HCT116 (cell line): ENCODE measurements at regions not wholly inside any gene's neighbourhood (a gene's known extent, or its start where the extent isn't known, plus 50 kb on each side); places are given as distances from the start of the nearest gene placed in this dataset.

Experiments
- ATAC-seq: fragments of 200-7000 bp; cut with Tn5 transposase; 2 replicates; pipeline ENCODE4 v1.9.1; 2020; ENCODE audit warnings: mild to moderate bottlenecking, moderate library complexity
- BruUV-seq: library from RNA; stranded (reverse); fragments of 400-500 nt; replicated peaks from 2 replicates; lab custom pipeline; 2021; lab: Mats Ljungman, UMichigan
- CTCF ChIA-PET: fragments of 300-600 bp; sonication (Branson Sonifier 250); formaldehyde crosslinking; loops from one replicate; lab custom pipeline; 2021; ENCODE audit warnings: antibody characterized with exemption; lab: Charles Lee
- POLR2A ChIA-PET: fragments of 300-600, 350-600 bp; sonication (Branson Sonifier 250); formaldehyde crosslinking; loops from one replicate; lab custom pipeline; 2021; ENCODE audit warnings: antibody characterized with exemption; lab: Charles Lee
- RAD21 ChIA-PET, 2 experiments: fragments of 300-600 bp; sonication (Branson Sonifier 250); formaldehyde crosslinking; loops; one replicate each; lab custom pipeline; 2023; ENCODE audit warnings: low total read pairs in 2 of 2; ENCODE audit not compliant: uncharacterized antibody in 2 of 2, unreplicated experiment in 2 of 2, low non-redundant PET in 1 of 2; lab: Charles Lee
- DNase-seq: peaks from one replicate; pipeline ENCODE4 v3.0.0-alpha.2; 2010; ENCODE audit warnings: low read depth, low spot score
- H2AFZ ChIP-seq: fragments of 200-600 bp; shearing (Covaris generic), sonication (generic); 2 replicates; pipeline ENCODE4 v1.6.1; 2017; ENCODE audit warnings: low read depth, mixed run types, mixed read lengths, antibody characterized with exemption, low read length; ENCODE audit not compliant: poor library complexity, severe bottlenecking
- H3K27ac ChIP-seq: 2 replicates; pipeline ENCODE4 v1.5.1; 2012; ENCODE audit warnings: low read depth, low read length
- H3K27me3 ChIP-seq: fragments of 200-600 bp; sonication (generic); 2 replicates; pipeline ENCODE4 v1.6.1; 2016; ENCODE audit warnings: mixed run types, low read length, mixed read lengths; ENCODE audit not compliant: insufficient read depth
- H3K36me3 ChIP-seq, 2 experiments: fragments of 200-500 bp in 1 of 2; fragments of 200-600 bp in 1 of 2; sonication (Bioruptor generic) in 1 of 2; sonication (generic) in 1 of 2; 2 replicates each; pipeline versions ENCODE4 v1.5.1 to v1.6.1; 2014 to 2016; ENCODE audit warnings: low read length in 2 of 2, inconsistent platforms in 1 of 2, mixed read lengths in 1 of 2, mixed run types in 1 of 2; ENCODE audit not compliant: insufficient read depth in 2 of 2, control insufficient read depth in 1 of 2
- H3K4me1 ChIP-seq, 2 experiments: fragments of 200-600 bp in 1 of 2; sonication (generic) in 1 of 2; 2 replicates each; pipeline versions ENCODE4 v1.5.1 to v1.6.1; 2012 to 2017; ENCODE audit warnings: low read length in 2 of 2, inconsistent platforms in 1 of 2, mild to moderate bottlenecking in 1 of 2, mixed read lengths in 1 of 2, mixed run types in 1 of 2, moderate library complexity in 1 of 2; ENCODE audit not compliant: insufficient read depth in 2 of 2, control insufficient read depth in 1 of 2
- H3K4me2 ChIP-seq: fragments of 200-600 bp; sonication (generic); 2 replicates; pipeline ENCODE4 v1.6.1; 2017; ENCODE audit warnings: mixed run types, low read length, mixed read lengths
- H3K4me3 ChIP-seq, 2 experiments: fragments of 200-600 bp in 1 of 2; sonication (generic) in 1 of 2; replicated peaks in 1 of 2; 2 replicates each; pipeline ENCODE4 v1.5.1; 2011 to 2016; ENCODE audit warnings: low read length in 2 of 2, control low read depth in 1 of 2, low read depth in 1 of 2, mild to moderate bottlenecking in 1 of 2, mixed read lengths in 1 of 2, mixed run types in 1 of 2
- H3K79me2 ChIP-seq: fragments of 200-600 bp; sonication (generic); 2 replicates; pipeline ENCODE4 v1.6.1; 2017; ENCODE audit warnings: mild to moderate bottlenecking, mixed run types, low read length, moderate library complexity, mixed read lengths; ENCODE audit not compliant: insufficient read depth
- H3K9ac ChIP-seq: fragments of 200-600 bp; sonication (generic); 2 replicates; pipeline ENCODE4 v1.6.1; 2016; ENCODE audit warnings: low read length, mixed read lengths
- H3K9me2 ChIP-seq: fragments of 200-600 bp; sonication (generic), shearing (Covaris generic); 2 replicates; pipeline ENCODE4 v1.6.1; 2017; ENCODE audit warnings: mixed run types, mild to moderate bottlenecking, moderate library complexity; ENCODE audit not compliant: insufficient read depth
- H3K9me3 ChIP-seq, 2 experiments: fragments of 200-500 bp in 1 of 2; fragments of 200-600 bp in 1 of 2; sonication (Bioruptor generic) in 1 of 2; sonication (generic) in 1 of 2; 2 replicates each; pipeline ENCODE4 v1.6.1; 2014 to 2017; ENCODE audit warnings: low read length in 2 of 2, mixed read lengths in 2 of 2, inconsistent platforms in 1 of 2, low read depth in 1 of 2, mild to moderate bottlenecking in 1 of 2, mixed run types in 1 of 2, moderate library complexity in 1 of 2; ENCODE audit not compliant: control insufficient read depth in 1 of 2, insufficient read depth in 1 of 2
- H4K20me1 ChIP-seq: fragments of 200-600 bp; sonication (generic), shearing (Covaris generic); 2 replicates; pipeline ENCODE4 v1.6.1; 2017; ENCODE audit warnings: mixed run types, mild to moderate bottlenecking, moderate library complexity; ENCODE audit not compliant: insufficient read depth
- CBX3 ChIP-seq: IDR thresholded peaks from 2 replicates; pipeline ENCODE4 v1.6.1; 2012; ENCODE audit warnings: low read depth
- CEBPB ChIP-seq: IDR thresholded peaks from 2 replicates; pipeline ENCODE4 v1.6.1; 2012; ENCODE audit warnings: low read depth
- CTCF ChIP-seq, 3 experiments: fragments of 200-600 bp in 1 of 3; sonication (generic) in 1 of 3; IDR thresholded peaks in 2 of 3; conservative IDR thresholded peaks in 1 of 3; 2 replicates each; pipeline ENCODE4 v1.5.1; 2012 to 2017; ENCODE audit warnings: low read depth in 2 of 3, low read length in 2 of 3, antibody characterized with exemption in 1 of 3, borderline replicate concordance in 1 of 3, control low read depth in 1 of 3, mild to moderate bottlenecking in 1 of 3, mixed read lengths in 1 of 3, mixed run types in 1 of 3, moderate library complexity in 1 of 3; ENCODE audit not compliant: insufficient read depth in 1 of 3
- EGR1 ChIP-seq: IDR thresholded peaks from 2 replicates; pipeline ENCODE4 v1.6.1; 2012; ENCODE audit warnings: low read depth
- ELF1 ChIP-seq: IDR thresholded peaks from 2 replicates; pipeline ENCODE4 v1.6.1; 2012; ENCODE audit warnings: low read depth, borderline replicate concordance
- EZH2phosphoT487 ChIP-seq: fragments of 200-600 bp; IDR thresholded peaks from 2 replicates; pipeline ENCODE4 v1.6.1; 2018; ENCODE audit warnings: antibody characterized with exemption, borderline replicate concordance
- SIN3A ChIP-seq: IDR thresholded peaks from 2 replicates; pipeline ENCODE4 v1.6.1; 2012; ENCODE audit warnings: low read depth
- SP1 ChIP-seq: IDR thresholded peaks from 2 replicates; pipeline ENCODE4 v1.6.1; 2012; ENCODE audit warnings: low read depth
- YY1 ChIP-seq: IDR thresholded peaks from 2 replicates; pipeline ENCODE4 v1.6.1; 2011; ENCODE audit warnings: low read length, low read depth, moderate library complexity, mild to moderate bottlenecking; ENCODE audit not compliant: insufficient replicate concordance; ENCODE audit errors: extremely low read depth
- intact Hi-C: fragments of 100-400 bp; cut with micrococcal nuclease; formaldehyde crosslinking; loops from 2 replicates; pipeline ENCODE4 v1.10.0; 2022
- TF ChIP-seq, protein P1 (sequence below): IDR thresholded peaks from 2 replicates; pipeline ENCODE4 v1.6.1; 2012; ENCODE audit warnings: low read depth
- TF ChIP-seq, protein P2 (sequence below): IDR thresholded peaks from 2 replicates; pipeline ENCODE4 v1.6.1; 2012

GRCh38 chr3:160057331-160057730, 68.7 kb downstream of the IL12A start:
- DNase-seq (no peak), ATAC-seq (no peak)
- no peak overlapping the region for H3K27ac ChIP-seq
- intact Hi-C loops: no loop called here
- H2AFZ ChIP-seq: no peak overlapping the region
- ChIA-PET CTCF (no interaction called here), RAD21 (no interaction called here), POLR2A (no interaction called here)
- no peaks in the 10 kb centered on the region for H3K27me3 ChIP-seq
- H3K36me3 ChIP-seq: no peaks in the 10 kb centered on the region
- no peak overlapping the region for H3K4me2 ChIP-seq
- no peaks in the 10 kb centered on the region for H3K9me3 ChIP-seq
- H4K20me1 ChIP-seq: no peaks in the 10 kb centered on the region
- no peaks in the 10 kb centered on the region for H3K79me2 ChIP-seq
- H3K4me3 ChIP-seq: no peak overlapping the region
- H3K9ac ChIP-seq: no peak overlapping the region
- H3K9me2 ChIP-seq: no peaks in the 10 kb centered on the region
- no peaks in the 10 kb centered on the region for H3K4me1 ChIP-seq
- TF ChIP-seq YY1: no peak
- TF ChIP-seq CTCF (IDR thresholded peaks at IDR 0.05 in 2 of 3, conservative IDR thresholded peaks at IDR 0.05 in 1 of 3; ENCODE audit: borderline replicate concordance in 1 of 3, insufficient read depth in 1 of 3, low read depth in 2 of 3, low read length in 2 of 3): no peak
- TF ChIP-seq SP1: no peak
- no TSS peak for BruUV-seq

GRCh38 chr3:160060409-160061027, 71.9 kb downstream of the IL12A start:
- intact Hi-C loops: no loop called here
- POLR2A ChIA-PET: no interaction called here
- Histone ChIP-seq H2AFZ (no peak overlapping the region), H3K9me2 (no peaks in the 10 kb centered on the region), H4K20me1 (no peaks in the 10 kb centered on the region), H3K27ac (no peak overlapping the region), H3K27me3 (no peaks in the 10 kb centered on the region), H3K4me3 (no peak overlapping the region), H3K4me2 (no peak overlapping the region), H3K9me3 (no peaks in the 10 kb centered on the region), H3K79me2 (no peaks in the 10 kb centered on the region), H3K9ac (no peak overlapping the region), H3K36me3 (no peaks in the 10 kb centered on the region), H3K4me1 (no peaks in the 10 kb centered on the region)
- no TSS peak for BruUV-seq
- CTCF ChIA-PET: no interaction called here
- DNase-seq (no peak), ATAC-seq (no peak)
- RAD21 ChIA-PET: no interaction called here
- TF ChIP-seq CBX3: no peak
- TF ChIP-seq CTCF (IDR thresholded peaks at IDR 0.05 in 2 of 3, conservative IDR thresholded peaks at IDR 0.05 in 1 of 3; ENCODE audit: borderline replicate concordance in 1 of 3, insufficient read depth in 1 of 3, low read depth in 2 of 3, low read length in 2 of 3): no peak
- TF ChIP-seq SIN3A: no peak
- TF ChIP-seq SP1: no peak
- TF ChIP-seq, protein P1, sequence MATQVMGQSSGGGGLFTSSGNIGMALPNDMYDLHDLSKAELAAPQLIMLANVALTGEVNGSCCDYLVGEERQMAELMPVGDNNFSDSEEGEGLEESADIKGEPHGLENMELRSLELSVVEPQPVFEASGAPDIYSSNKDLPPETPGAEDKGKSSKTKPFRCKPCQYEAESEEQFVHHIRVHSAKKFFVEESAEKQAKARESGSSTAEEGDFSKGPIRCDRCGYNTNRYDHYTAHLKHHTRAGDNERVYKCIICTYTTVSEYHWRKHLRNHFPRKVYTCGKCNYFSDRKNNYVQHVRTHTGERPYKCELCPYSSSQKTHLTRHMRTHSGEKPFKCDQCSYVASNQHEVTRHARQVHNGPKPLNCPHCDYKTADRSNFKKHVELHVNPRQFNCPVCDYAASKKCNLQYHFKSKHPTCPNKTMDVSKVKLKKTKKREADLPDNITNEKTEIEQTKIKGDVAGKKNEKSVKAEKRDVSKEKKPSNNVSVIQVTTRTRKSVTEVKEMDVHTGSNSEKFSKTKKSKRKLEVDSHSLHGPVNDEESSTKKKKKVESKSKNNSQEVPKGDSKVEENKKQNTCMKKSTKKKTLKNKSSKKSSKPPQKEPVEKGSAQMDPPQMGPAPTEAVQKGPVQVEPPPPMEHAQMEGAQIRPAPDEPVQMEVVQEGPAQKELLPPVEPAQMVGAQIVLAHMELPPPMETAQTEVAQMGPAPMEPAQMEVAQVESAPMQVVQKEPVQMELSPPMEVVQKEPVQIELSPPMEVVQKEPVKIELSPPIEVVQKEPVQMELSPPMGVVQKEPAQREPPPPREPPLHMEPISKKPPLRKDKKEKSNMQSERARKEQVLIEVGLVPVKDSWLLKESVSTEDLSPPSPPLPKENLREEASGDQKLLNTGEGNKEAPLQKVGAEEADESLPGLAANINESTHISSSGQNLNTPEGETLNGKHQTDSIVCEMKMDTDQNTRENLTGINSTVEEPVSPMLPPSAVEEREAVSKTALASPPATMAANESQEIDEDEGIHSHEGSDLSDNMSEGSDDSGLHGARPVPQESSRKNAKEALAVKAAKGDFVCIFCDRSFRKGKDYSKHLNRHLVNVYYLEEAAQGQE: no peak
- no peak for TF ChIP-seq EZH2phosphoT487
- no peak for TF ChIP-seq EGR1
- TF ChIP-seq CEBPB: no peak
- TF ChIP-seq, protein P2, sequence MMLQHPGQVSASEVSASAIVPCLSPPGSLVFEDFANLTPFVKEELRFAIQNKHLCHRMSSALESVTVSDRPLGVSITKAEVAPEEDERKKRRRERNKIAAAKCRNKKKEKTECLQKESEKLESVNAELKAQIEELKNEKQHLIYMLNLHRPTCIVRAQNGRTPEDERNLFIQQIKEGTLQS: no peak
- no peak for TF ChIP-seq ELF1
